DND-41 (cell line): ENCODE measurements at regions not wholly inside any gene's neighbourhood (a gene's known extent, or its start where the extent isn't known, plus 50 kb on each side); places are given as distances from the start of the nearest gene placed in this dataset.

Experiments
- CTCF ChIP-seq: IDR thresholded peaks from 2 replicates; pipeline ENCODE4 v1.5.1; 2012; ENCODE audit warnings: borderline replicate concordance, low read length, moderate library complexity, mild to moderate bottlenecking; ENCODE audit not compliant: poor library complexity, severe bottlenecking; ENCODE audit errors: extremely low read depth
- EZH2 ChIP-seq: IDR thresholded peaks from 3 replicates; pipeline ENCODE4 v1.6.1; 2012; ENCODE audit warnings: borderline replicate concordance, low read depth, mild to moderate bottlenecking, moderate library complexity, low read length, inconsistent platforms; ENCODE audit not compliant: severe bottlenecking

GRCh38 chr6:90413867-90414266, 117.2 kb upstream of the BACH2 start:
- TF ChIP-seq CTCF (no peak), EZH2 (no peak)
